H9 (cell line): ENCODE measurements at regions not wholly inside any gene's neighbourhood (a gene's known extent, or its start where the extent isn't known, plus 50 kb on each side); places are given as distances from the start of the nearest gene placed in this dataset.

Experiments used
- DNase-seq: peaks from one replicate; pipeline ENCODE4 v3.0.0-alpha.2; 2017
- H2AFZ ChIP-seq: one replicate; pipeline ENCODE4 v1.6.1; 2013; ENCODE audit warnings: mild to moderate bottlenecking, low read length, control low read depth, moderate library complexity
- H2AK5ac ChIP-seq: 2 replicates; pipeline ENCODE4 v1.6.1; 2013; ENCODE audit warnings: low read length, control low read depth, mixed read lengths; ENCODE audit not compliant: insufficient read length
- H2BK120ac ChIP-seq: one replicate; pipeline ENCODE4 v1.6.1; 2013; ENCODE audit warnings: low read depth, mild to moderate bottlenecking, low read length, control low read depth, inconsistent platforms; ENCODE audit not compliant: poor library complexity, severe bottlenecking
- H2BK12ac ChIP-seq: 2 replicates; pipeline ENCODE4 v1.6.1; 2013; ENCODE audit warnings: low read length, control low read depth, mixed read lengths, low read depth; ENCODE audit not compliant: insufficient read length
- H2BK15ac ChIP-seq: 2 replicates; pipeline ENCODE4 v1.6.1; 2013; ENCODE audit warnings: low read depth, low read length, control low read depth
- H2BK20ac ChIP-seq: one replicate; pipeline ENCODE4 v1.6.1; 2013; ENCODE audit warnings: low read depth, mild to moderate bottlenecking, low read length, control low read depth, inconsistent platforms; ENCODE audit not compliant: poor library complexity, severe bottlenecking
- H2BK5ac ChIP-seq: 2 replicates; pipeline ENCODE4 v1.6.1; 2013; ENCODE audit warnings: low read length, control low read depth, mixed read lengths; ENCODE audit not compliant: insufficient read length
- H3K14ac ChIP-seq: 2 replicates; pipeline ENCODE4 v1.6.1; 2013; ENCODE audit warnings: low read length, control low read depth; ENCODE audit not compliant: insufficient read depth
- H3K18ac ChIP-seq: 2 replicates; pipeline ENCODE4 v1.6.1; 2013; ENCODE audit warnings: low read depth, mild to moderate bottlenecking, mixed read lengths, low read length, control low read depth; ENCODE audit not compliant: insufficient read length
- H3K23ac ChIP-seq: 2 replicates; pipeline ENCODE4 v1.6.1; 2013; ENCODE audit warnings: low read length, control low read depth, mixed read lengths, low read depth; ENCODE audit not compliant: insufficient read length
- H3K23me2 ChIP-seq: 2 replicates; pipeline ENCODE4 v1.6.1; 2013; ENCODE audit warnings: low read depth, mild to moderate bottlenecking, mixed read lengths, low read length, control low read depth; ENCODE audit not compliant: insufficient read length, poor library complexity, severe bottlenecking
- H3K27ac ChIP-seq: 2 replicates; pipeline ENCODE4 v1.5.1; 2013; ENCODE audit warnings: low read length, control low read depth, mixed read lengths, low read depth; ENCODE audit not compliant: insufficient read length
- H3K27me3 ChIP-seq: 2 replicates; pipeline ENCODE4 v1.6.1; 2013; ENCODE audit warnings: low read length, control low read depth, inconsistent platforms; ENCODE audit not compliant: insufficient read depth
- H3K4ac ChIP-seq: 2 replicates; pipeline ENCODE4 v1.6.1; 2013; ENCODE audit warnings: low read depth, mild to moderate bottlenecking, control low read depth, inconsistent platforms, low read length, moderate library complexity
- H3K4me1 ChIP-seq: 2 replicates; pipeline ENCODE4 v1.6.1; 2013; ENCODE audit warnings: low read length, control low read depth, inconsistent platforms; ENCODE audit not compliant: insufficient read depth
- H3K4me2 ChIP-seq: 2 replicates; pipeline ENCODE4 v1.6.1; 2013; ENCODE audit warnings: low read length, control low read depth, mixed read lengths; ENCODE audit not compliant: insufficient read length, insufficient read depth
- H3K56ac ChIP-seq: 2 replicates; pipeline ENCODE4 v1.6.1; 2013; ENCODE audit warnings: low read depth, mild to moderate bottlenecking, mixed read lengths, low read length, control low read depth; ENCODE audit not compliant: insufficient read length
- H3K79me1 ChIP-seq: 2 replicates; pipeline ENCODE4 v1.6.1; 2013; ENCODE audit warnings: low read depth, mild to moderate bottlenecking, moderate library complexity, low read length, control low read depth, inconsistent platforms; ENCODE audit not compliant: insufficient read depth, poor library complexity, severe bottlenecking
- H3K79me2 ChIP-seq: 2 replicates; pipeline ENCODE4 v1.6.1; 2013; ENCODE audit warnings: low read length, control low read depth, inconsistent platforms; ENCODE audit not compliant: insufficient read depth
- H3K9ac ChIP-seq: 2 replicates; pipeline ENCODE4 v1.6.1; 2013; ENCODE audit warnings: low read length, control low read depth, mixed read lengths; ENCODE audit not compliant: insufficient read length; ENCODE audit errors: extremely low read depth
- H3K9me3 ChIP-seq: one replicate; pipeline ENCODE4 v1.6.1; 2013; ENCODE audit warnings: low read depth, low read length, inconsistent platforms; ENCODE audit not compliant: control insufficient read depth
- H3T11ph ChIP-seq: one replicate; pipeline ENCODE4 v1.6.1; 2013; ENCODE audit warnings: mild to moderate bottlenecking, low read length, control low read depth, inconsistent platforms
- H4K20me1 ChIP-seq: one replicate; pipeline ENCODE4 v1.6.1; 2013; ENCODE audit not compliant: control insufficient read depth, insufficient read length, insufficient read depth
- H4K5ac ChIP-seq: 2 replicates; pipeline ENCODE4 v1.6.1; 2013; ENCODE audit warnings: low read depth, mild to moderate bottlenecking, mixed read lengths, low read length, control low read depth; ENCODE audit not compliant: insufficient read length
- H4K8ac ChIP-seq: replicated peaks from 2 replicates; pipeline ENCODE4 v1.6.1; 2013; ENCODE audit warnings: low read length, control low read depth, mixed read lengths, low read depth; ENCODE audit not compliant: insufficient read length
- H4K91ac ChIP-seq: 2 replicates; pipeline ENCODE4 v1.6.1; 2013; ENCODE audit warnings: low read depth, mild to moderate bottlenecking, moderate library complexity, mixed read lengths, low read length, control low read depth; ENCODE audit not compliant: insufficient read length
- H3K27ac Mint-ChIP-seq, 3 experiments: 2 replicates in 2 of 3; 3 replicates in 1 of 3; pipeline ENCODE4 v1.8.0; 2020 to 2021; ENCODE audit warnings: mixed read lengths in 3 of 3, mild to moderate bottlenecking in 1 of 3, moderate library complexity in 1 of 3
- H3K27me3 Mint-ChIP-seq: 2 replicates; pipeline ENCODE4 v1.8.0; 2021; ENCODE audit warnings: low read depth, mild to moderate bottlenecking, moderate library complexity, mixed read lengths
- H3K36me3 Mint-ChIP-seq, 3 experiments: 2 replicates in 2 of 3; 3 replicates in 1 of 3; pipeline ENCODE4 v1.8.0; 2020 to 2021; ENCODE audit warnings: low read depth in 3 of 3, mixed read lengths in 3 of 3; ENCODE audit not compliant: insufficient read depth in 1 of 3
- H3K4me1 Mint-ChIP-seq, 2 experiments: 2 replicates each; pipeline ENCODE4 v1.8.0; 2020; ENCODE audit warnings: mixed read lengths in 2 of 2
- H3K4me3 Mint-ChIP-seq, 2 experiments: 2 replicates in 1 of 2; 3 replicates in 1 of 2; pipeline ENCODE4 v1.8.0; 2020 to 2021; ENCODE audit warnings: mild to moderate bottlenecking in 2 of 2, mixed read lengths in 2 of 2, moderate library complexity in 1 of 2
- H3K9me3 Mint-ChIP-seq, 2 experiments: 2 replicates in 1 of 2; 3 replicates in 1 of 2; pipeline ENCODE4 v1.8.0; 2020; ENCODE audit warnings: mild to moderate bottlenecking in 2 of 2, mixed read lengths in 2 of 2, moderate library complexity in 1 of 2
- WGBS: extraction: QIAGEN DNeasy Blood & Tissue Kit; methylation state at CpG from one replicate; pipeline ENCODE4 v1.1.7; 2013; ENCODE audit warnings: missing lambda C conversion rate, low lambda C conversion rate, mixed read lengths; ENCODE audit not compliant: insufficient read length; ENCODE audit errors: extremely low coverage; 5-methylcytosine and 5-hydroxymethylcytosine counted together
- TF ChIP-seq, protein P1 (sequence below): fragments of 200-600 bp; sonication (generic); conservative IDR thresholded peaks from 3 replicates; pipeline ENCODE4 v1.8.0; 2021; ENCODE audit warnings: antibody characterized with exemption, mild to moderate bottlenecking

GRCh38 chr2:45264227-45265225 lies 255.3 kb upstream of the SIX2 start:
- H3K27ac ChIP-seq: no peak overlapping the region
- H3K27ac Mint-ChIP-seq: no peak overlapping the region
- no CpG with 5 or more reads among the region's 11 CpGs for WGBS

More at GRCh38 chr2:45264227-45265225, 255.3 kb upstream of the SIX2 start:
- H3K4me3 Mint-ChIP-seq: no peak overlapping the region; a peak in 1 of 5 replicates
- Histone ChIP-seq H3K27me3 (no peaks in the 10 kb centered on the region), H3K79me1 (no peaks in the 10 kb centered on the region), H2BK20ac (no peak overlapping the region), H3K9ac (no peak overlapping the region), H4K8ac (no peak overlapping the region), H2BK12ac (no peak overlapping the region), H3K4me2 (no peak overlapping the region), H2BK15ac (no peak overlapping the region), H2AFZ (no peak overlapping the region), H4K91ac (no peak overlapping the region), H3K23ac (no peak overlapping the region), H3T11ph (no peak overlapping the region), H3K4ac (no peak overlapping the region), H3K9me3 (no peaks in the 10 kb centered on the region), H3K14ac (no peak overlapping the region), H3K23me2 (no peaks in the 10 kb centered on the region), H3K4me1 (no peaks in the 10 kb centered on the region), H3K79me2 (no peaks in the 10 kb centered on the region), H2BK120ac (no peak overlapping the region), H4K20me1 (no peaks in the 10 kb centered on the region), H4K5ac (no peak overlapping the region), H2BK5ac (no peak overlapping the region), H3K56ac (no peak overlapping the region), H2AK5ac (no peak overlapping the region), H3K18ac (no peak overlapping the region)
- H3K36me3 Mint-ChIP-seq: peaks cover 0 to 13% (median 6%) of the 10 kb centered on the region in 3 experiments; a peak in 3 of 7 replicates
- DNase-seq: no peak
- H3K9me3 Mint-ChIP-seq: peaks cover 8% of the 10 kb centered on the region in 2 experiments; a peak in 3 of 5 replicates
- TF ChIP-seq, protein P1, sequence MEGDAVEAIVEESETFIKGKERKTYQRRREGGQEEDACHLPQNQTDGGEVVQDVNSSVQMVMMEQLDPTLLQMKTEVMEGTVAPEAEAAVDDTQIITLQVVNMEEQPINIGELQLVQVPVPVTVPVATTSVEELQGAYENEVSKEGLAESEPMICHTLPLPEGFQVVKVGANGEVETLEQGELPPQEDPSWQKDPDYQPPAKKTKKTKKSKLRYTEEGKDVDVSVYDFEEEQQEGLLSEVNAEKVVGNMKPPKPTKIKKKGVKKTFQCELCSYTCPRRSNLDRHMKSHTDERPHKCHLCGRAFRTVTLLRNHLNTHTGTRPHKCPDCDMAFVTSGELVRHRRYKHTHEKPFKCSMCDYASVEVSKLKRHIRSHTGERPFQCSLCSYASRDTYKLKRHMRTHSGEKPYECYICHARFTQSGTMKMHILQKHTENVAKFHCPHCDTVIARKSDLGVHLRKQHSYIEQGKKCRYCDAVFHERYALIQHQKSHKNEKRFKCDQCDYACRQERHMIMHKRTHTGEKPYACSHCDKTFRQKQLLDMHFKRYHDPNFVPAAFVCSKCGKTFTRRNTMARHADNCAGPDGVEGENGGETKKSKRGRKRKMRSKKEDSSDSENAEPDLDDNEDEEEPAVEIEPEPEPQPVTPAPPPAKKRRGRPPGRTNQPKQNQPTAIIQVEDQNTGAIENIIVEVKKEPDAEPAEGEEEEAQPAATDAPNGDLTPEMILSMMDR: no peak
- peaks cover 2% of the 10 kb centered on the region for H3K27me3 Mint-ChIP-seq
- peaks cover 25 to 38% of the 10 kb centered on the region in 2 experiments for H3K4me1 Mint-ChIP-seq
